ENCODE measurements at regions not wholly inside any gene's neighbourhood (a gene's known extent, or its start where the extent isn't known, plus 50 kb on each side); places are given as distances from the start of the nearest gene placed in this dataset.
A peak's percentile ranks its signal among the peaks of the same experiment; 100 is the strongest.

- peaks cover 4% of the 10 kb centered on the region for H3K4me1 Mint-ChIP-seq
- peaks cover 5% of the 10 kb centered on the region for H3K27me3 Mint-ChIP-seq (ENCODE audit: low read depth)
- H3K9me3 Mint-ChIP-seq, result no peaks in the 10 kb centered on the region
- H3K4me3 Mint-ChIP-seq, result no peak overlapping the region
- H3K27ac Mint-ChIP-seq, result no peak overlapping the region
- TF ChIP-seq, protein P1, sequence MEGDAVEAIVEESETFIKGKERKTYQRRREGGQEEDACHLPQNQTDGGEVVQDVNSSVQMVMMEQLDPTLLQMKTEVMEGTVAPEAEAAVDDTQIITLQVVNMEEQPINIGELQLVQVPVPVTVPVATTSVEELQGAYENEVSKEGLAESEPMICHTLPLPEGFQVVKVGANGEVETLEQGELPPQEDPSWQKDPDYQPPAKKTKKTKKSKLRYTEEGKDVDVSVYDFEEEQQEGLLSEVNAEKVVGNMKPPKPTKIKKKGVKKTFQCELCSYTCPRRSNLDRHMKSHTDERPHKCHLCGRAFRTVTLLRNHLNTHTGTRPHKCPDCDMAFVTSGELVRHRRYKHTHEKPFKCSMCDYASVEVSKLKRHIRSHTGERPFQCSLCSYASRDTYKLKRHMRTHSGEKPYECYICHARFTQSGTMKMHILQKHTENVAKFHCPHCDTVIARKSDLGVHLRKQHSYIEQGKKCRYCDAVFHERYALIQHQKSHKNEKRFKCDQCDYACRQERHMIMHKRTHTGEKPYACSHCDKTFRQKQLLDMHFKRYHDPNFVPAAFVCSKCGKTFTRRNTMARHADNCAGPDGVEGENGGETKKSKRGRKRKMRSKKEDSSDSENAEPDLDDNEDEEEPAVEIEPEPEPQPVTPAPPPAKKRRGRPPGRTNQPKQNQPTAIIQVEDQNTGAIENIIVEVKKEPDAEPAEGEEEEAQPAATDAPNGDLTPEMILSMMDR (IDR thresholded peaks at IDR 0.05; ENCODE audit: unreplicated experiment in 3 of 3), result no peak
- H3K36me3 Mint-ChIP-seq (ENCODE audit: low read depth), result no peaks in the 10 kb centered on the region
Measured at GRCh38 chr3:68448510-68449383, 483.6 kb downstream of the TAFA4 start.

DNA sequence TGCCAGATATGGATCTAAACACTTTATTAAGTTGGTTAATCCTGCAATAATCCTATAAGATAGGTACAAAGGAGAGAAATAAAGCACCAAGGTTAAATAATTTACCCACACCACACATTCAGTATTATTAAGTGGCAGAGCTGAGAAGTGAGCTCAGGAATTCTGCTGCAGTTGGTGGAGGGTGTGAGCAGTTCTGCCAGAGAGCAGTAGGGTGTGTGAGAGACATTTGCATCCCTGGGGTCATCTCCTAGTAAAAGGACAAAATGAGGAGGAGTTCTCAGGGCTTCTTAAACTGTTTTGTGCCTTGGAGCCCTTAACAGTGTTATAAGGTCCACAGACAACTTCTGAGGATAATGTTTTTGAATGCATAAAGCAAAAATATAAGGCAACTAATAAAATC is 484.5 kb downstream of the TAFA4 start:
- no peak overlapping the region for H3K4me3 Mint-ChIP-seq
- TF ChIP-seq, protein P1 (IDR thresholded peaks at IDR 0.05; ENCODE audit: unreplicated experiment in 3 of 3), result no peak
- no peaks in the 10 kb centered on the region for H3K36me3 Mint-ChIP-seq (ENCODE audit: low read depth)
- H3K4me1 Mint-ChIP-seq, result peaks cover 4% of the 10 kb centered on the region
- no peaks in the 10 kb centered on the region for H3K9me3 Mint-ChIP-seq
- H3K27ac Mint-ChIP-seq, result peak overlapping the region in 2 of 3 experiments; percentile 38 to 63
- H3K27me3 Mint-ChIP-seq (ENCODE audit: low read depth), result peaks cover 5% of the 10 kb centered on the region

DNA sequence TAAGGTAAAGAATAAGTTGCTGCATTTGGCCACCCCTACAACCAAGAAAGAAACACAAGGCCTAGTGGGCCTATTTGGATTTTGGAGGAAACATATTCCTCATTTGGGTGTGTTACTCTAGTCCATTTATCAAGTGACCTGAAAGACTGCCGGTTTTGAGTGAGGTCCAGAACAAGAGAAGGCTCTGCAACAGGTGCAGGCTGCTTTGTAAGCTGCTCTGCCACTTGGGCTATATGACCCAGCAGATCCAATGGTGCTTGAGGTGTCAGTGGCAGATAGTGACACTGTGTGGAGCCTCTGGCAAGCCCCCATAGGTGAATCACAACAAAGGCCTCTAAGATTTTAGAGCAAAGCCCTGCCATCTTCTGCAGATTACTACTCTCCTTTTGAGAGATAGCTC is 491.3 kb downstream of the TAFA4 start:
- no peak overlapping the region for H3K4me3 Mint-ChIP-seq
- H3K36me3 Mint-ChIP-seq (ENCODE audit: low read depth), result no peaks in the 10 kb centered on the region
- TF ChIP-seq, protein P1 (IDR thresholded peaks at IDR 0.05; ENCODE audit: unreplicated experiment in 3 of 3), result no peak
- H3K27me3 Mint-ChIP-seq (ENCODE audit: low read depth), result no peaks in the 10 kb centered on the region
- H3K4me1 Mint-ChIP-seq, result no peaks in the 10 kb centered on the region
- no peak overlapping the region for H3K27ac Mint-ChIP-seq
- H3K9me3 Mint-ChIP-seq, result peaks cover 10% of the 10 kb centered on the region

GRCh38 chr3:68436619-68437401 is 495.5 kb downstream of the TAFA4 start:
- H3K9me3 Mint-ChIP-seq, result peaks cover 10% of the 10 kb centered on the region
- H3K4me1 Mint-ChIP-seq, result no peaks in the 10 kb centered on the region
- no peak overlapping the region for H3K4me3 Mint-ChIP-seq
- TF ChIP-seq, protein P1 (IDR thresholded peaks at IDR 0.05; ENCODE audit: unreplicated experiment in 3 of 3), result no peak
- H3K27me3 Mint-ChIP-seq (ENCODE audit: low read depth), result no peaks in the 10 kb centered on the region
- no peak overlapping the region for H3K27ac Mint-ChIP-seq
- no peaks in the 10 kb centered on the region for H3K36me3 Mint-ChIP-seq (ENCODE audit: low read depth)

GRCh38 chr3:68428495-68428894 is 503.9 kb downstream of the TAFA4 start:
- Mint-ChIP-seq H3K4me1 (no peaks in the 10 kb centered on the region), H3K27me3 (ENCODE audit: low read depth) (no peaks in the 10 kb centered on the region), H3K4me3 (no peak overlapping the region), H3K9me3 (no peaks in the 10 kb centered on the region), H3K36me3 (ENCODE audit: low read depth) (no peaks in the 10 kb centered on the region), H3K27ac (no peak overlapping the region)
- TF ChIP-seq, protein P1 (IDR thresholded peaks at IDR 0.05; ENCODE audit: unreplicated experiment in 3 of 3), result no peak
